BJ (cell line): ENCODE measurements at regions not wholly inside any gene's neighbourhood (a gene's known extent, or its start where the extent isn't known, plus 50 kb on each side); places are given as distances from the start of the nearest gene placed in this dataset.
"Not testable (repeated sequence)": the region's sequence is repeated elsewhere in the genome, so short reads cannot be mapped to it uniquely, and the experiment has no call there.

Experiments used
- CTCF ChIA-PET: fragments of 350-600 bp; formaldehyde crosslinking; extraction: SDS; loops from one replicate; lab custom pipeline; 2021; ENCODE audit warnings: antibody characterized with exemption, inconsistent platforms; lab: Yijun Ruan, JAX
- POLR2A ChIA-PET: fragments of 300-600 bp; sonication (Branson Sonifier 250); formaldehyde crosslinking; extraction: SDS; loops from one replicate; lab custom pipeline; 2021; ENCODE audit warnings: antibody characterized with exemption; lab: Charles Lee
- DNase-seq: peaks from one replicate; pipeline ENCODE4 v3.0.0-alpha.2; 2011; ENCODE audit warnings: low read depth
- H3K27me3 ChIP-seq: 2 replicates; pipeline ENCODE4 v1.6.0; 2011; ENCODE audit warnings: low read length; ENCODE audit not compliant: control insufficient read depth, insufficient read depth
- H3K36me3 ChIP-seq: 2 replicates; pipeline ENCODE4 v1.5.1; 2011; ENCODE audit warnings: low read length; ENCODE audit not compliant: control insufficient read depth, insufficient read depth
- H3K4me3 ChIP-seq: 2 replicates; pipeline ENCODE4 v1.5.1; 2011; ENCODE audit warnings: low read depth, mild to moderate bottlenecking, control low read depth, low read length
- TF ChIP-seq, protein P1 (sequence below): IDR thresholded peaks from 2 replicates; pipeline ENCODE4 v1.5.1; 2011; ENCODE audit warnings: low read depth, mild to moderate bottlenecking, control low read depth, inconsistent platforms, low read length, moderate library complexity; ENCODE audit not compliant: insufficient read depth

DNA sequence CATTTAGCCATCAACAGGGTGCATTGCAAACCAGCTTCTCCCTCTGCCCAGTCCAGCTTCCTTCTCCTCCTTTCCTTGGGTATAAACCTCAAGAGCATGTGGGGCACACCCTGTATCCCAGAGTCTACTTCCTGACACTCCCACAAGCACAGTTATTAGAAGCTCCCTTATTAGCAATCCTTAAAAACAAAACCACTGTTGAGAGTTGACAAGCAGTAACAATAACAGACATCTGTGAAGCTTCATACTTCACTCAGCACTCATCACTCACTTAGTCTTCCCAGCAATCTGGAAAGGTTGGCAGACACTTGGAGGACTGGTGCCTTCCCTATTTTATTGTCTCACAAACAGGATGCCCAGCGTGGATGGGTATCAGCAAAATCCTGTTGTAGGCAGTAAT is 155.5 kb upstream of the PROK2 start:
- Histone ChIP-seq H3K27me3 (peaks cover 6% of the 10 kb centered on the region), H3K36me3 (no peaks in the 10 kb centered on the region), H3K4me3 (no peak overlapping the region)
- ChIA-PET POLR2A (no interaction called here), CTCF (interaction anchor here (1.0 kb wide), 1 partner anchor 10 kb away, joined by 4 read pairs; no protein-coding TSS in a partner anchor)
- TF ChIP-seq, protein P1, sequence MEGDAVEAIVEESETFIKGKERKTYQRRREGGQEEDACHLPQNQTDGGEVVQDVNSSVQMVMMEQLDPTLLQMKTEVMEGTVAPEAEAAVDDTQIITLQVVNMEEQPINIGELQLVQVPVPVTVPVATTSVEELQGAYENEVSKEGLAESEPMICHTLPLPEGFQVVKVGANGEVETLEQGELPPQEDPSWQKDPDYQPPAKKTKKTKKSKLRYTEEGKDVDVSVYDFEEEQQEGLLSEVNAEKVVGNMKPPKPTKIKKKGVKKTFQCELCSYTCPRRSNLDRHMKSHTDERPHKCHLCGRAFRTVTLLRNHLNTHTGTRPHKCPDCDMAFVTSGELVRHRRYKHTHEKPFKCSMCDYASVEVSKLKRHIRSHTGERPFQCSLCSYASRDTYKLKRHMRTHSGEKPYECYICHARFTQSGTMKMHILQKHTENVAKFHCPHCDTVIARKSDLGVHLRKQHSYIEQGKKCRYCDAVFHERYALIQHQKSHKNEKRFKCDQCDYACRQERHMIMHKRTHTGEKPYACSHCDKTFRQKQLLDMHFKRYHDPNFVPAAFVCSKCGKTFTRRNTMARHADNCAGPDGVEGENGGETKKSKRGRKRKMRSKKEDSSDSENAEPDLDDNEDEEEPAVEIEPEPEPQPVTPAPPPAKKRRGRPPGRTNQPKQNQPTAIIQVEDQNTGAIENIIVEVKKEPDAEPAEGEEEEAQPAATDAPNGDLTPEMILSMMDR: no peak
- DNase-seq: no peak

- H3K4me3 ChIP-seq, H3K27me3 ChIP-seq, H3K36me3 ChIP-seq, POLR2A ChIA-PET, DNase-seq: not testable (repeated sequence)
- CTCF ChIA-PET: interaction anchor here (1.1 kb wide), 1 partner anchor 8 kb away, joined by 3 read pairs; no protein-coding TSS in a partner anchor
Observed at GRCh38 chr3:71938081-71938480, 153.1 kb upstream of the PROK2 start.

DNA sequence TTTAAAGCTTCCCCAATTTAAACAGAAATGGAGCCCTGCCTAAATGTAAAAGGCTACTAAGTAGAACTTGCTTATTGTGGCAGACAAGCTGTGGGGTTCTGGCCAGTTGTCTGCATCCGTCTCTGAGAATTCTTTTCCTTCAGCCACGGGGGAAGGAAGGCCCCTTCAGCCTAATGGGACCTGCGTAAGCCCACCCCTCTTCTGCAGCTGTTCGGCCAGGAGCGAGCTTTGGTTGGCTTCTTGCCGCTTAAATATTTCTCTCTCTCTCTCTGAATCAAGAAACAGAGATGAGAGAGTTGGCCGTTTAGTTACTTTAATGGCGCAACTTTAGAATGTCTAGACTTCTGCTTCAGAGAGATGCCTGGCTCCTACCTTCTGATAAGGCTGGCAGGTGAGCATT is 151.7 kb upstream of the PROK2 start:
- DNase-seq: no peak
- TF ChIP-seq, protein P1: no peak
- Histone ChIP-seq H3K36me3 (no peaks in the 10 kb centered on the region), H3K27me3 (peaks cover 6% of the 10 kb centered on the region), H3K4me3 (no peak overlapping the region)
- ChIA-PET CTCF (interaction anchor here (0.7 to 1.9 kb wide), 2 partner anchors 9 to 333 kb away, joined by 3 to 5 read pairs; no protein-coding TSS in a partner anchor), POLR2A (no interaction called here)

DNA sequence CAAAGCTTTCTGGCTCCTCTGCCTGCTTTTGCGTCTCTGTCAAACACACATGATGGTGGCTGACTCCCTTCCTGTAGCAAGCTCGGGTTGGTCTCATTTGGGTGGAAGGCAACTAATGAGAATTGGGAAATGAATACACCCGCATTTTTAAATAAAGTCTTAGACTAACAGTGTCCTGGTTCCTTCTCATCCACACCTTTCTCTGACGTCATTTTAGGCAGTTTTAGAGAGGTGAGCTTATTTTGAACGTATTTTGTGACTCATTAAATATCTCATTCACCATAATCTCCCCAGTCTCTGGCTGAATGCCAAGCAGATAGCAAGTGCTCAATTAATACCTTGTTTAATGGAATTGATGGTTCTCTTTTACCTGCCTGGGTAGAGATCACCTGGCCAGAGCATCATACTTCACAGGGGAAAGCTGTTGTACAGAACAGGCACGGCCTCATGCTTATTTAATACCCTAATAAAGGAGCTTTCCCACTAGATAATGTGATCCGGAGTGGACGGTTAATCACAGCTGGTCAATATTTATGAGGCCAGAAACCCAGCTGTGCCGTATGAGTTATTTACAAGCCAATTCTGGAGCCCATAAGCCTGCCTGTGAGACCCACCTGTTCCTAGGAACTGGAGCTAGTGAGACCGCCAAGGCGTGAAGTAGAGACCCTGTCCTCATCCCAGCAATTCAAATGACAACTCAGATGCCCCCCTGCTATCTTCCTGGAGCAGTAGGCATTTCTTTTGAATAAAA is 149.7 kb upstream of the PROK2 start:
- CTCF ChIA-PET: no interaction called here
- POLR2A ChIA-PET: no interaction called here
- no peak for DNase-seq
- TF ChIP-seq, protein P1: no peak
- Histone ChIP-seq H3K27me3 (peaks cover 6% of the 10 kb centered on the region), H3K4me3 (no peak overlapping the region), H3K36me3 (no peaks in the 10 kb centered on the region)

DNA sequence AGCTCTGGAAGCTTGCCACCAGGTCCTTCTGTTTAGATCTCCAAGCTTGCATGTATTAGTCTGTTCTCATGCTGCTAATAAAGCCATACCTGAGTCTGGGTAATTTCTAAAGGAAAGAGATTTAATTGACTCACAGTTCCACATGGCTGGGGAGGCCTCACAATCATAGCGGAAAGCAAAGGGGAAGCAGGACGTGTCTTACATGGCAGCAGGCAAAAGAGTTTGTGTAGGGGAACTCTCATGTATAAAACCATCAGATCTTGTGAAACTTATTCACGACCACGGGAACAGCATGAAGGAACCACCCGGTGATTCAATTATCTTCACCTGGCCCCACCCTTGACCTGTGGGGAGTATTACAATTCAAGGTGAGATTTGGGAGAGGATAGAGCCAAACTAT is 147.0 kb upstream of the PROK2 start:
- peaks cover 3% of the 10 kb centered on the region for H3K27me3 ChIP-seq
- DNase-seq: no peak
- no peaks in the 10 kb centered on the region for H3K36me3 ChIP-seq
- CTCF ChIA-PET: no interaction called here
- POLR2A ChIA-PET: no interaction called here
- no peak overlapping the region for H3K4me3 ChIP-seq
- TF ChIP-seq, protein P1: no peak
